ENCODE measurements at regions not wholly inside any gene's neighbourhood (a gene's known extent, or its start where the extent isn't known, plus 50 kb on each side); places are given as distances from the start of the nearest gene placed in this dataset.
A peak's percentile ranks its signal among the peaks of the same experiment; 100 is the strongest.
"Not testable (repeated sequence)": the region's sequence is repeated elsewhere in the genome, so short reads cannot be mapped to it uniquely, and the experiment has no call there.

GRCh38 chr7:86592185-86592584 is 51.5 kb upstream of the GRM3 start:
- DNase-seq: no peak

GRCh38 chr7:86574006-86574405 is 69.7 kb upstream of the GRM3 start:
- no peak for DNase-seq

- DNase-seq: peak; percentile 37
These were observed 84.8 kb upstream of the GRM3 start for GRCh38 chr7:86558680-86559501.

- DNase-seq: no peak
These were observed 109.1 kb upstream of the GRM3 start for GRCh38 chr7:86534641-86535040.

- DNase-seq: no peak
These were observed 139.5 kb upstream of the GRM3 start for GRCh38 chr7:86504229-86504628.

- no peak for DNase-seq
These were observed 143.7 kb upstream of the GRM3 start for GRCh38 chr7:86499986-86500385.

- no peak for DNase-seq
These were observed 157.9 kb upstream of the GRM3 start for GRCh38 chr7:86485827-86486226.

- no peak for DNase-seq
These were observed 164.6 kb upstream of the GRM3 start for GRCh38 chr7:86479144-86479543.

- DNase-seq: no peak
These were observed 166.3 kb upstream of the GRM3 start for GRCh38 chr7:86477343-86477935.

- DNase-seq: no peak
These were observed 172.9 kb upstream of the GRM3 start for GRCh38 chr7:86470763-86471162.

GRCh38 chr7:86469680-86470295 is 173.9 kb upstream of the GRM3 start:
- peak; percentile 68 for DNase-seq

- no peak for DNase-seq
These were observed 189.0 kb upstream of the GRM3 start for GRCh38 chr7:86454753-86455152.

- DNase-seq: no peak
These were observed 190.3 kb upstream of the GRM3 start for GRCh38 chr7:86453454-86453853.

GRCh38 chr7:86448856-86449255 is 194.9 kb upstream of the GRM3 start:
- DNase-seq: no peak

GRCh38 chr7:86445285-86445684 is 198.4 kb upstream of the GRM3 start:
- no peak for DNase-seq

- DNase-seq: no peak
These were observed 199.5 kb upstream of the GRM3 start for GRCh38 chr7:86444245-86444644.

GRCh38 chr7:86440420-86440819 is 203.3 kb upstream of the GRM3 start:
- not testable (repeated sequence) for DNase-seq

- no peak for DNase-seq
These were observed 205.7 kb upstream of the GRM3 start for GRCh38 chr7:86437951-86438450.

GRCh38 chr7:86431761-86432160 is 211.9 kb upstream of the GRM3 start:
- DNase-seq: no peak

- DNase-seq: no peak
These were observed 231.9 kb upstream of the GRM3 start for GRCh38 chr7:86411814-86412213.

- DNase-seq: no peak
These were observed 236.4 kb upstream of the GRM3 start for GRCh38 chr7:86407291-86407690.

GRCh38 chr7:86391813-86392212 is 251.9 kb upstream of the GRM3 start:
- no peak for DNase-seq

GRCh38 chr7:86375602-86376001 is 268.1 kb upstream of the GRM3 start:
- not testable (repeated sequence) for DNase-seq

GRCh38 chr7:86372262-86372661 is 271.4 kb upstream of the GRM3 start:
- DNase-seq: no peak
